DND-41 (cell line): ENCODE measurements at regions not wholly inside any gene's neighbourhood (a gene's known extent, or its start where the extent isn't known, plus 50 kb on each side); places are given as distances from the start of the nearest gene placed in this dataset.
"Not testable (repeated sequence)": the region's sequence is repeated elsewhere in the genome, so short reads cannot be mapped to it uniquely, and the experiment has no call there.

Source experiments
- EZH2 ChIP-seq: IDR thresholded peaks from 3 replicates; pipeline ENCODE4 v1.6.1; 2012; ENCODE audit warnings: borderline replicate concordance, low read depth, mild to moderate bottlenecking, moderate library complexity, low read length, inconsistent platforms; ENCODE audit not compliant: severe bottlenecking
- TF ChIP-seq, protein P1 (sequence below): IDR thresholded peaks from 2 replicates; pipeline ENCODE4 v1.5.1; 2012; ENCODE audit warnings: borderline replicate concordance, low read length, moderate library complexity, mild to moderate bottlenecking; ENCODE audit not compliant: poor library complexity, severe bottlenecking; ENCODE audit errors: extremely low read depth

DNA sequence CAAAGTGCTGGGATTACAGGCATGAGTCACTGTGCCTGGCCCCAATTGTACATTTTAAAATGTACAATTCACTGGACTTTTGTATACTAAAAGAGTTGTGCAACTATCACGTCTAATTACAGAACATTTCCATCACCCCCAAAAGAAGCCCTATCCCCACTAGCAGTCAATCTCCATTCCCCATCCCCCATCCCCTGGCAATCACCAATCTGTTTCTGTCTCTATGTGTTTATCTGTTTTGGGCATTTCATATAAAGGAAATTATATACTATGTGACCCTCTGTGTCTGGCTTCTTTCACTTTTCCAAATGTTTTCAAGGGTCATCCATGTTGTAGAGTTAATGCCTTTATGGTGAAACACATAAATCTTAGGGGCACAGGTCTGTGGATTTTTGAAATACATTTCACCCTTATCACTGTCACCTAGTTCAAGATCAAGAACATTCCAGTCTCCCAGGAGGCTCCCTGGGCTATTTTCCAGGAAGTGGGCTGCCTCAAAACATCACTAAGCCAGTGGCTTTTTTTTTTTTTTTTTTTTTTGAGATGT, 129.2 kb downstream of the CRLF3 start:
- TF ChIP-seq, protein P1, sequence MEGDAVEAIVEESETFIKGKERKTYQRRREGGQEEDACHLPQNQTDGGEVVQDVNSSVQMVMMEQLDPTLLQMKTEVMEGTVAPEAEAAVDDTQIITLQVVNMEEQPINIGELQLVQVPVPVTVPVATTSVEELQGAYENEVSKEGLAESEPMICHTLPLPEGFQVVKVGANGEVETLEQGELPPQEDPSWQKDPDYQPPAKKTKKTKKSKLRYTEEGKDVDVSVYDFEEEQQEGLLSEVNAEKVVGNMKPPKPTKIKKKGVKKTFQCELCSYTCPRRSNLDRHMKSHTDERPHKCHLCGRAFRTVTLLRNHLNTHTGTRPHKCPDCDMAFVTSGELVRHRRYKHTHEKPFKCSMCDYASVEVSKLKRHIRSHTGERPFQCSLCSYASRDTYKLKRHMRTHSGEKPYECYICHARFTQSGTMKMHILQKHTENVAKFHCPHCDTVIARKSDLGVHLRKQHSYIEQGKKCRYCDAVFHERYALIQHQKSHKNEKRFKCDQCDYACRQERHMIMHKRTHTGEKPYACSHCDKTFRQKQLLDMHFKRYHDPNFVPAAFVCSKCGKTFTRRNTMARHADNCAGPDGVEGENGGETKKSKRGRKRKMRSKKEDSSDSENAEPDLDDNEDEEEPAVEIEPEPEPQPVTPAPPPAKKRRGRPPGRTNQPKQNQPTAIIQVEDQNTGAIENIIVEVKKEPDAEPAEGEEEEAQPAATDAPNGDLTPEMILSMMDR, result not testable (repeated sequence)
- TF ChIP-seq EZH2, result not testable (repeated sequence)
